Calu3 (cell line): ENCODE measurements at regions not wholly inside any gene's neighbourhood (a gene's known extent, or its start where the extent isn't known, plus 50 kb on each side); places are given as distances from the start of the nearest gene placed in this dataset.

Experiments
- BruUV-seq: library from RNA; stranded (reverse); fragments of 400-500 nt; replicated peaks from 2 replicates; lab custom pipeline; 2021; lab: Mats Ljungman, UMichigan
- CTCF ChIA-PET: fragments of 300-600 bp; sonication (Branson Sonifier 250); formaldehyde crosslinking; loops from one replicate; lab custom pipeline; 2022; ENCODE audit warnings: antibody characterized with exemption; lab: Charles Lee
- DNase-seq: peaks from one replicate; pipeline ENCODE4 v3.0.0; 2022
- H3K27ac Mint-ChIP-seq: one replicate; pipeline ENCODE4 v1.8.0; 2022; ENCODE audit warnings: mixed read lengths; ENCODE audit not compliant: unreplicated experiment
- H3K27me3 Mint-ChIP-seq: one replicate; pipeline ENCODE4 v1.8.0; 2022; ENCODE audit warnings: mixed read lengths; ENCODE audit not compliant: unreplicated experiment
- H3K36me3 Mint-ChIP-seq: one replicate; pipeline ENCODE4 v1.8.0; 2022; ENCODE audit warnings: mild to moderate bottlenecking, moderate library complexity, mixed read lengths; ENCODE audit not compliant: insufficient read depth, unreplicated experiment
- H3K4me1 Mint-ChIP-seq: one replicate; pipeline ENCODE4 v1.8.0; 2022; ENCODE audit warnings: mild to moderate bottlenecking, low read depth, mixed read lengths; ENCODE audit not compliant: unreplicated experiment
- H3K4me3 Mint-ChIP-seq: one replicate; pipeline ENCODE4 v1.8.0; 2022; ENCODE audit warnings: mild to moderate bottlenecking, low read depth, moderate library complexity, mixed read lengths; ENCODE audit not compliant: unreplicated experiment
- H3K9me3 Mint-ChIP-seq: one replicate; pipeline ENCODE4 v1.8.0; 2022; ENCODE audit warnings: low read depth, mixed read lengths; ENCODE audit not compliant: unreplicated experiment
- intact Hi-C: fragments of 100-400 bp; cut with micrococcal nuclease; formaldehyde crosslinking; loops from one replicate; pipeline ENCODE4 v1.10.0; 2022; ENCODE audit not compliant: unreplicated experiment
- TF ChIP-seq, protein P1 (sequence below): fragments of 200-600 bp; IDR thresholded peaks from one replicate; pipeline ENCODE4 v1.8.0; 2022; ENCODE audit warnings: antibody characterized with exemption; ENCODE audit not compliant: unreplicated experiment

DNA sequence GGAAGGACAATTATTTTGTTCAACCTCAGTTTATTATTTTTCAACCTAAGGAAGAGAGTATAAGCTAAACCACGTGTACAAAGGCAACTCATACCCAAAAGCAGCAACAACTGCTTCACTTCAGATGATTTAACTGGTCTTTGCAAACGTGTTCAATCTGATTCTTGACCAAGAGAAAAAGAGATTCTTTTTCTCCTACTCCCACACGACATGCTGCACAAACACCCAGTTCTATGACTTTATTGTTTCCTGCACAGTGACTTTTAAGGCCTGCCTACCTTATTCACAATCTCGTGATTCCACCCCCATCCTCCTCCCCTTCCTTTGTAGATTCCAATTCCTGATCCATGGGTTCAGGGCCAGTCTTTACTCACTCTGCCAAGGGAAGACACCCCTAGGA lies 1394.8 kb upstream of the ZEB2 start:
- CTCF ChIA-PET: no interaction called here
- peaks cover 19% of the 10 kb centered on the region for H3K4me1 Mint-ChIP-seq
- BruUV-seq: no TSS peak
- H3K36me3 Mint-ChIP-seq: no peaks in the 10 kb centered on the region
- peaks cover 2% of the 10 kb centered on the region for H3K9me3 Mint-ChIP-seq
- no peak overlapping the region for H3K27ac Mint-ChIP-seq
- H3K4me3 Mint-ChIP-seq: no peak overlapping the region
- intact Hi-C loops: no loop called here
- DNase-seq: no peak
- H3K27me3 Mint-ChIP-seq: no peaks in the 10 kb centered on the region
- TF ChIP-seq, protein P1, sequence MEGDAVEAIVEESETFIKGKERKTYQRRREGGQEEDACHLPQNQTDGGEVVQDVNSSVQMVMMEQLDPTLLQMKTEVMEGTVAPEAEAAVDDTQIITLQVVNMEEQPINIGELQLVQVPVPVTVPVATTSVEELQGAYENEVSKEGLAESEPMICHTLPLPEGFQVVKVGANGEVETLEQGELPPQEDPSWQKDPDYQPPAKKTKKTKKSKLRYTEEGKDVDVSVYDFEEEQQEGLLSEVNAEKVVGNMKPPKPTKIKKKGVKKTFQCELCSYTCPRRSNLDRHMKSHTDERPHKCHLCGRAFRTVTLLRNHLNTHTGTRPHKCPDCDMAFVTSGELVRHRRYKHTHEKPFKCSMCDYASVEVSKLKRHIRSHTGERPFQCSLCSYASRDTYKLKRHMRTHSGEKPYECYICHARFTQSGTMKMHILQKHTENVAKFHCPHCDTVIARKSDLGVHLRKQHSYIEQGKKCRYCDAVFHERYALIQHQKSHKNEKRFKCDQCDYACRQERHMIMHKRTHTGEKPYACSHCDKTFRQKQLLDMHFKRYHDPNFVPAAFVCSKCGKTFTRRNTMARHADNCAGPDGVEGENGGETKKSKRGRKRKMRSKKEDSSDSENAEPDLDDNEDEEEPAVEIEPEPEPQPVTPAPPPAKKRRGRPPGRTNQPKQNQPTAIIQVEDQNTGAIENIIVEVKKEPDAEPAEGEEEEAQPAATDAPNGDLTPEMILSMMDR: no peak

DNA sequence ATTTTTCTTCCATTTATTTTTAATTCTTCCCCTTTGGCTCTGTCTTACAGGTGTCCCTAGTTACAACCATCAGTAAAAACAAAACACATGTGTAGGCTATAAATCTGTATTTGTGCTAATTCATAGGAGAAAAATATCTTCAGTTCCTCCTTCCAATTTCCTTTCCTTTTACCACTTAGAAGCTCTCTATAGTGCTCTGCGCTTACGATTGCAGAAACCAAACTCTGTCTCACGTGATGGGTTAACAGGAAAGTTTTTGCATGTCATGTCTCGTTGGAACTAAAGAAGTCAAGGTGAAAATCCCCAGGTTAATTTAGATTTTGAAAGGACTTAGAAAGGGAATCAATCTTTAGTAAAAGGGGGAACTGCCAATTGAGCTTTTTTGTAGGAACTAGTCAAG lies 1390.5 kb upstream of the ZEB2 start:
- intact Hi-C loops: no loop called here
- CTCF ChIA-PET: interaction anchor here (0.7 kb wide), 1 partner anchor 110 kb away, joined by 3 read pairs; no protein-coding TSS in a partner anchor
- no TSS peak for BruUV-seq
- no peak overlapping the region for H3K4me3 Mint-ChIP-seq
- no peak overlapping the region for H3K27ac Mint-ChIP-seq
- peaks cover 1% of the 10 kb centered on the region for H3K9me3 Mint-ChIP-seq
- H3K36me3 Mint-ChIP-seq: no peaks in the 10 kb centered on the region
- TF ChIP-seq, protein P1: no peak
- H3K4me1 Mint-ChIP-seq: peaks cover 41% of the 10 kb centered on the region
- no peaks in the 10 kb centered on the region for H3K27me3 Mint-ChIP-seq
- DNase-seq: no peak

DNA sequence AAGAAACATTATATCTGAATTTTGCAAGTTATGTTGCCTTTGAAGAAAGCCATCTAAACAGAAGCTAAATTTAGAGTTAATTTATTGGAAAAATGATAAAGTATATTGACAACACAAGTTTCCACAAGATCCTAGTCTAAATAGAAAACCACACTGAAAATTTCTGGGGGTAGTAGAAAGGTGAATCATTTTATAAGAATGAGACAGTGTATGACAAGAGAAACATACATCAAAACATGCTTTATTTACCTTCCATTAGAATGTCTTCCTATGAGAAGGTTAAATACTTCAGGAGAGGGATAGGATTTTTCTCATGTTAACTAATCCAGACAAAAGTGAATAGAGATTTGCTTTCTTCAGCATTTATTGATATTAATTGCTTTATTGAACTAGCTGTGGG lies 1389.8 kb upstream of the ZEB2 start:
- Mint-ChIP-seq H3K27ac (no peak overlapping the region), H3K4me1 (peaks cover 47% of the 10 kb centered on the region), H3K27me3 (no peaks in the 10 kb centered on the region), H3K36me3 (no peaks in the 10 kb centered on the region), H3K4me3 (no peak overlapping the region), H3K9me3 (no peaks in the 10 kb centered on the region)
- no peak for DNase-seq
- BruUV-seq: no TSS peak
- CTCF ChIA-PET: interaction anchor here (1.4 kb wide), 1 partner anchor 9 kb away, joined by 3 read pairs; no protein-coding TSS in a partner anchor
- TF ChIP-seq, protein P1: no peak
- intact Hi-C loops: loop anchor here (5.0 kb wide), 4 partner anchors 107 to 403 kb away; no protein-coding TSS in a partner anchor

DNA sequence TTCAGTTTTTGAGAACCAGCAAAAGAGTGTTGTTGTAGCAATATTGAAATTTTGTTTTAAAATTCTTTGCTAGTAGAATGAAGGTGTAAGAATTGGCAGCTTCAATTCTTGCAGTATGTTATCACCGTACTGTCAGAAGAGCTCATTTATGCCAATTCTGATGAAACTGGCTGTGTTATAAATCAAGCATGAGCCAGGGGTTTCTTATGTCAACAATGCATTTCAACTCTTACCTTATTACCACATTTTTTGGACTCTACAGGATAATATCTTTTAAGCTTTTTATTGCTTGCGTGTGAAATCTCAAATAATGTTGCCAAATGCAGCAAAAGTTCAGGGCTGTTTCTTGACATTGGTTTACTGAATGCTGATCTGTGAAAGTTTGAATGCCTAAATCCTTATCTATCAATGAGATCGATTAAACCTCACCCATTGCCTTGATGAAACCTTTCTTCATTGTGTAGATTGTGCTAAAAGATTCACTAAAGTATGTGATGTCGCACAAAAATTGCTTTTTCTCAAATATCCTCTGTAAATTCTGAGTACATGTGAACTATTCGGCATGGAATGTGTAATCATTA lies 1389.3 kb upstream of the ZEB2 start:
- no TSS peak for BruUV-seq
- Mint-ChIP-seq H3K27me3 (no peaks in the 10 kb centered on the region), H3K4me3 (no peak overlapping the region), H3K9me3 (no peaks in the 10 kb centered on the region), H3K4me1 (peaks cover 50% of the 10 kb centered on the region), H3K27ac (no peak overlapping the region), H3K36me3 (no peaks in the 10 kb centered on the region)
- intact Hi-C loops: loop anchor here (5.0 kb wide), 4 partner anchors 107 to 403 kb away; no protein-coding TSS in a partner anchor
- CTCF ChIA-PET: interaction anchor here (0.7 to 1.4 kb wide), 2 partner anchors 9 to 48 kb away, joined by 3 read pairs; no protein-coding TSS in a partner anchor
- no peak for DNase-seq
- TF ChIP-seq, protein P1: no peak
